ENCODE measurements at regions not wholly inside any gene's neighbourhood (a gene's known extent, or its start where the extent isn't known, plus 50 kb on each side); places are given as distances from the start of the nearest gene placed in this dataset.

- Mint-ChIP-seq H3K36me3 (ENCODE audit: low read depth) (no peaks in the 10 kb centered on the region), H3K9me3 (no peaks in the 10 kb centered on the region), H3K27ac (peak overlapping the region; percentile 44; the same call in 1 of the 2 replicates), H3K4me3 (no peak overlapping the region), H3K4me1 (peaks cover 52% of the 10 kb centered on the region), H3K27me3 (ENCODE audit: insufficient read depth, low read depth, poor library complexity) (no peaks in the 10 kb centered on the region)
- no peak overlapping the region for H3K4me3 ChIP-seq
- H2AFZ ChIP-seq: no peak overlapping the region
- TF ChIP-seq ZNF114 (CRISPR knock-in tag; IDR thresholded peaks at IDR 0.05) (no peak), ZNF462 (CRISPR knock-in tag; IDR thresholded peaks at IDR 0.05) (peak; percentile 84), EZH2 (IDR thresholded peaks at IDR 0.05; ENCODE audit: low read depth, unreplicated experiment) (no peak)
- no peaks in the 10 kb centered on the region for H3F3A ChIP-seq (replicated peaks; ENCODE audit: low read depth)
- peak; percentile 83 for ATAC-seq
- H3K9me2 ChIP-seq (ENCODE audit: insufficient read depth): no peaks in the 10 kb centered on the region
- peaks cover 37% of the 10 kb centered on the region for H3K4me1 ChIP-seq (ENCODE audit: insufficient read depth)
- H3K27me3 ChIP-seq (ENCODE audit: insufficient read depth): no peaks in the 10 kb centered on the region
- no peaks in the 10 kb centered on the region; the same call in 1 of the 2 replicates for H3K79me2 ChIP-seq (replicated peaks; ENCODE audit: insufficient read depth)
- H3K4me2 ChIP-seq: 0 out of 2 replicates have a peak overlapping the region, but pooled peaks have one; percentile 9
- no peaks in the 10 kb centered on the region for H3K36me3 ChIP-seq (ENCODE audit: insufficient read depth)
- H4K20me1 ChIP-seq (replicated peaks; ENCODE audit: insufficient read depth): no peaks in the 10 kb centered on the region
- 0 out of 2 replicates have a peak overlapping the region, but pooled peaks have one; percentile 26 for H3K27ac ChIP-seq (ENCODE audit: low read depth)
- peak; percentile 29 for DNase-seq (ENCODE audit: low spot score)
Observed at GRCh38 chr3:28606283-28606682, 257.7 kb upstream of the AZI2 start.

GRCh38 chr3:28612232-28612631 lies 263.6 kb upstream of the AZI2 start:
- H3K27me3 Mint-ChIP-seq (ENCODE audit: insufficient read depth, low read depth, poor library complexity): no peaks in the 10 kb centered on the region
- H3K4me1 Mint-ChIP-seq: peaks cover 45% of the 10 kb centered on the region
- H3K36me3 Mint-ChIP-seq (ENCODE audit: low read depth): no peaks in the 10 kb centered on the region
- TF ChIP-seq POLR2AphosphoS5 (IDR thresholded peaks at IDR 0.05; ENCODE audit: low read depth) (no peak), CTCF (conservative IDR thresholded peaks at IDR 0.05; ENCODE audit: low read depth in 2 of 2) (no peak), ZNF114 (CRISPR knock-in tag; IDR thresholded peaks at IDR 0.05) (no peak), CREB1 (CRISPR knock-in tag; IDR thresholded peaks at IDR 0.05; ENCODE audit: low read depth) (no peak), ZNF331 (CRISPR knock-in tag; IDR thresholded peaks at IDR 0.05; ENCODE audit: low read depth) (no peak), ETS1 (IDR thresholded peaks at IDR 0.05) (no peak), STAT1 (IDR thresholded peaks at IDR 0.05; ENCODE audit: unreplicated experiment) (no peak), EZH2phosphoT487 (IDR thresholded peaks at IDR 0.05; ENCODE audit: unreplicated experiment) (no peak), JUNB (IDR thresholded peaks at IDR 0.05; ENCODE audit: unreplicated experiment) (no peak)

More at GRCh38 chr3:28612232-28612631, 263.6 kb upstream of the AZI2 start:
- Histone ChIP-seq H3F3A (replicated peaks; ENCODE audit: low read depth) (no peaks in the 10 kb centered on the region), H3K4me2 (peak overlapping the region; percentile 15), H3K79me2 (replicated peaks; ENCODE audit: insufficient read depth) (no peaks in the 10 kb centered on the region), H3K36me3 (ENCODE audit: insufficient read depth) (no peaks in the 10 kb centered on the region), H3K27ac (ENCODE audit: low read depth) (no peak overlapping the region; the same call in 1 of the 2 replicates), H3K9me2 (ENCODE audit: insufficient read depth) (no peaks in the 10 kb centered on the region), H3K4me3 (no peak overlapping the region), H4K20me1 (replicated peaks; ENCODE audit: insufficient read depth) (no peaks in the 10 kb centered on the region), H3K4me1 (ENCODE audit: insufficient read depth) (peaks cover 31% of the 10 kb centered on the region), H2AFZ (no peak overlapping the region), H3K27me3 (ENCODE audit: insufficient read depth) (no peaks in the 10 kb centered on the region)
- ATAC-seq (peak; percentile 81), DNase-seq (ENCODE audit: low spot score) (peak; percentile 27)
- Mint-ChIP-seq H3K27ac (no peak overlapping the region), H3K4me3 (no peak overlapping the region), H3K9me3 (no peaks in the 10 kb centered on the region)
